RWPE2 (cell line): ENCODE measurements at regions not wholly inside any gene's neighbourhood (a gene's known extent, or its start where the extent isn't known, plus 50 kb on each side); places are given as distances from the start of the nearest gene placed in this dataset.

Source experiments
- ATAC-seq: fragments of 200-7000 bp; cut with Tn5 transposase; 3 replicates; pipeline ENCODE4 v1.9.1; 2021; ENCODE audit warnings: low read depth
- DNase-seq: peaks from one replicate; pipeline ENCODE4 v3.0.0-alpha.2; 2020; ENCODE audit warnings: low spot score
- H3K27ac ChIP-seq: fragments of 450-650 bp; 2 replicates; pipeline ENCODE4 v1.5.1; 2017; ENCODE audit warnings: mild to moderate bottlenecking; ENCODE audit not compliant: poor library complexity, severe bottlenecking
- H3K27me3 ChIP-seq: fragments of 250-450 bp; sonication (Bioruptor Pico); 2 replicates; pipeline ENCODE4 v1.5.1; 2021; ENCODE audit warnings: mild to moderate bottlenecking, moderate library complexity; ENCODE audit not compliant: insufficient read depth, poor library complexity, severe bottlenecking
- H3K36me3 ChIP-seq: fragments of 250-450 bp; sonication (Bioruptor Pico); 2 replicates; pipeline ENCODE4 v1.5.1; 2020; ENCODE audit warnings: low read depth, mild to moderate bottlenecking, moderate library complexity
- H3K4me1 ChIP-seq: fragments of 250-450 bp; sonication (Bioruptor Pico); 2 replicates; pipeline ENCODE4 v1.5.1; 2021; ENCODE audit warnings: mild to moderate bottlenecking, moderate library complexity; ENCODE audit not compliant: insufficient read depth, poor library complexity, severe bottlenecking
- H3K4me3 ChIP-seq: fragments of 250-450 bp; sonication (Bioruptor Pico); 2 replicates; pipeline ENCODE4 v1.5.1; 2021; ENCODE audit warnings: mild to moderate bottlenecking, moderate library complexity; ENCODE audit not compliant: severe bottlenecking
- H3K9me3 ChIP-seq: fragments of 250-450 bp; sonication (Bioruptor Pico); 2 replicates; pipeline ENCODE4 v1.5.1; 2021; ENCODE audit warnings: mild to moderate bottlenecking, moderate library complexity; ENCODE audit not compliant: severe bottlenecking
- CTCF ChIP-seq: fragments of 450-650 bp; IDR thresholded peaks from one replicate; pipeline ENCODE4 v1.5.1; 2017; ENCODE audit warnings: mild to moderate bottlenecking, moderate library complexity; ENCODE audit not compliant: poor library complexity, severe bottlenecking

GRCh38 chr5:62701036-62701435 is 122.4 kb downstream of the LRRC70 start:
- no peak for TF ChIP-seq CTCF
- ATAC-seq (no peak), DNase-seq (no peak)
- no peak overlapping the region for H3K27ac ChIP-seq
- H3K4me1 ChIP-seq = no peaks in the 10 kb centered on the region
- no peaks in the 10 kb centered on the region for H3K27me3 ChIP-seq
- H3K4me3 ChIP-seq = no peak overlapping the region
- no peaks in the 10 kb centered on the region for H3K9me3 ChIP-seq
- H3K36me3 ChIP-seq = no peaks in the 10 kb centered on the region

- H3K9me3 ChIP-seq = no peaks in the 10 kb centered on the region
- DNase-seq (no peak), ATAC-seq (no peak)
- H3K4me1 ChIP-seq = no peaks in the 10 kb centered on the region
- TF ChIP-seq CTCF = no peak
- H3K27me3 ChIP-seq = no peaks in the 10 kb centered on the region
- H3K27ac ChIP-seq = no peak overlapping the region
- H3K4me3 ChIP-seq = no peak overlapping the region
- H3K36me3 ChIP-seq = no peaks in the 10 kb centered on the region
Measured at GRCh38 chr5:62698756-62699155, 120.1 kb downstream of the LRRC70 start.

GRCh38 chr5:62695274-62695673 is 116.7 kb downstream of the LRRC70 start:
- TF ChIP-seq CTCF = no peak
- Histone ChIP-seq H3K27me3 (no peaks in the 10 kb centered on the region), H3K4me3 (no peak overlapping the region), H3K4me1 (no peaks in the 10 kb centered on the region), H3K36me3 (no peaks in the 10 kb centered on the region), H3K27ac (no peak overlapping the region), H3K9me3 (no peaks in the 10 kb centered on the region)
- ATAC-seq (no peak), DNase-seq (no peak)

- no peak for TF ChIP-seq CTCF
- Histone ChIP-seq H3K4me3 (no peak overlapping the region), H3K27ac (no peak overlapping the region), H3K27me3 (no peaks in the 10 kb centered on the region), H3K36me3 (no peaks in the 10 kb centered on the region), H3K4me1 (no peaks in the 10 kb centered on the region), H3K9me3 (no peaks in the 10 kb centered on the region)
- DNase-seq (no peak), ATAC-seq (no peak; the same call in 2 of the 3 replicates)
Measured at GRCh38 chr5:62692946-62693713, 114.5 kb downstream of the LRRC70 start.

GRCh38 chr5:62691946-62692345 is 113.3 kb downstream of the LRRC70 start:
- Histone ChIP-seq H3K4me1 (no peaks in the 10 kb centered on the region), H3K27me3 (no peaks in the 10 kb centered on the region), H3K9me3 (no peaks in the 10 kb centered on the region), H3K4me3 (no peak overlapping the region), H3K36me3 (no peaks in the 10 kb centered on the region), H3K27ac (no peak overlapping the region)
- DNase-seq (no peak), ATAC-seq (no peak)
- no peak for TF ChIP-seq CTCF
